H1 (cell line): ENCODE measurements at regions not wholly inside any gene's neighbourhood (a gene's known extent, or its start where the extent isn't known, plus 50 kb on each side); places are given as distances from the start of the nearest gene placed in this dataset.

Experiments
- CTCF ChIA-PET: fragments of 300-600 bp; sonication (Branson Sonifier 250); formaldehyde crosslinking; loops from one replicate; lab custom pipeline; 2021; ENCODE audit not compliant: partially characterized antibody; lab: Charles Lee
- POLR2A ChIA-PET: fragments of 300-600 bp; sonication (Branson Sonifier 250); formaldehyde crosslinking; loops from one replicate; lab custom pipeline; 2021; ENCODE audit warnings: inconsistent platforms; ENCODE audit not compliant: partially characterized antibody; lab: Charles Lee
- DNase-seq, 2 experiments: peaks; one replicate each; pipeline versions ENCODE4 v3.0.0 to v3.0.0-alpha.2; 2010 to 2022; ENCODE audit warnings: low spot score in 2 of 2, low read depth in 1 of 2, mixed read lengths in 1 of 2
- FAIRE-seq: peaks from 2 replicates; lab custom pipeline; 2011; peaks lifted over from hg19 to GRCh38; lab: Jason Lieb, UNC
- H2AFZ ChIP-seq: 2 replicates; pipeline ENCODE4 v1.8.1; 2012; ENCODE audit warnings: low read length, inconsistent platforms
- H2AK5ac ChIP-seq: 2 replicates; pipeline ENCODE4 v1.6.1; 2013; ENCODE audit warnings: low read depth, low read length
- H2BK120ac ChIP-seq: replicated peaks from 2 replicates; pipeline ENCODE3; 2013; ENCODE audit warnings: low read depth, low read length, inconsistent platforms
- H2BK12ac ChIP-seq: 2 replicates; pipeline ENCODE4 v1.6.1; 2013; ENCODE audit warnings: low read depth, low read length
- H2BK15ac ChIP-seq: 2 replicates; pipeline ENCODE4 v1.6.1; 2013; ENCODE audit warnings: low read length
- H2BK20ac ChIP-seq: 2 replicates; pipeline ENCODE4 v1.6.1; 2013; ENCODE audit warnings: low read length
- H2BK5ac ChIP-seq: 2 replicates; pipeline ENCODE4 v1.6.1; 2013; ENCODE audit warnings: low read depth, low read length
- H3K14ac ChIP-seq: 2 replicates; pipeline ENCODE4 v1.6.1; 2013; ENCODE audit warnings: inconsistent platforms; ENCODE audit not compliant: insufficient read length
- H3K18ac ChIP-seq: 2 replicates; pipeline ENCODE4 v1.6.1; 2013; ENCODE audit warnings: low read length; ENCODE audit errors: extremely low read depth
- H3K23ac ChIP-seq: 2 replicates; pipeline ENCODE4 v1.6.1; 2013; ENCODE audit warnings: inconsistent platforms; ENCODE audit not compliant: insufficient read length
- H3K23me2 ChIP-seq: 2 replicates; pipeline ENCODE4 v1.6.1; 2013; ENCODE audit warnings: low read depth, low read length
- H3K27ac ChIP-seq: 2 replicates; pipeline ENCODE4 v1.6.1; 2011; ENCODE audit warnings: low read depth, low read length, inconsistent platforms
- H3K27me3 ChIP-seq, 4 experiments: replicated peaks in 1 of 4; 1 replicate in 1 of 4; 2 replicates in 3 of 4; pipeline versions ENCODE4 v1.6.1 to v1.8.1; 2011 to 2013; ENCODE audit warnings: low read length in 3 of 4, mild to moderate bottlenecking in 3 of 4, inconsistent platforms in 2 of 4, mixed read lengths in 2 of 4, moderate library complexity in 1 of 4; ENCODE audit not compliant: control insufficient read depth in 3 of 4, insufficient read depth in 3 of 4; ENCODE audit errors: extremely low read depth in 1 of 4
- H3K36me3 ChIP-seq, 4 experiments: 2 replicates each; pipeline versions ENCODE4 v1.6.1 to v1.8.1; 2011 to 2013; ENCODE audit warnings: mild to moderate bottlenecking in 4 of 4, low read length in 3 of 4, moderate library complexity in 2 of 4, control low read depth in 1 of 4, inconsistent platforms in 1 of 4; ENCODE audit not compliant: insufficient read depth in 4 of 4, control insufficient read depth in 2 of 4
- H3K4ac ChIP-seq: replicated peaks from 2 replicates; pipeline ENCODE3; 2013; ENCODE audit warnings: low read length, low read depth, mixed read lengths, inconsistent platforms; ENCODE audit not compliant: insufficient read length
- H3K4me1 ChIP-seq, 4 experiments: replicated peaks in 1 of 4; 1 replicate in 1 of 4; 2 replicates in 3 of 4; pipeline versions ENCODE4 v1.6.1 to v1.8.1; 2011 to 2013; ENCODE audit warnings: low read length in 3 of 4, inconsistent platforms in 2 of 4, mixed read lengths in 1 of 4; ENCODE audit not compliant: insufficient read depth in 4 of 4, control insufficient read depth in 3 of 4
- H3K4me2 ChIP-seq, 2 experiments: 2 replicates each; pipeline versions ENCODE4 v1.6.1 to v1.8.1; 2011 to 2013; ENCODE audit warnings: low read depth in 2 of 2, low read length in 2 of 2, control low read depth in 1 of 2, inconsistent platforms in 1 of 2, mild to moderate bottlenecking in 1 of 2; ENCODE audit not compliant: insufficient read depth in 1 of 2
- H3K4me3 ChIP-seq, 4 experiments: fragments of 200-600, 300-600 bp in 1 of 4; sonication (generic), shearing (Covaris generic), sonication (Bioruptor Twin) in 1 of 4; 2 replicates each; pipeline versions ENCODE4 v1.5.1 to v1.8.1; 2011 to 2016; ENCODE audit warnings: low read length in 4 of 4, low read depth in 3 of 4, control low read depth in 2 of 4, inconsistent platforms in 2 of 4, mild to moderate bottlenecking in 2 of 4, mixed read lengths in 1 of 4, moderate library complexity in 1 of 4; ENCODE audit not compliant: insufficient read depth in 2 of 4; ENCODE audit errors: extremely low read depth in 1 of 4
- H3K56ac ChIP-seq: replicated peaks from 2 replicates; pipeline ENCODE3; 2013; ENCODE audit warnings: low read depth, mild to moderate bottlenecking, mixed read lengths, low read length, inconsistent platforms; ENCODE audit not compliant: insufficient read length
- H3K79me1 ChIP-seq: 2 replicates; pipeline ENCODE4 v1.6.1; 2013; ENCODE audit warnings: low read depth, low read length, control low read depth
- H3K79me2 ChIP-seq, 2 experiments: 2 replicates each; pipeline versions ENCODE4 v1.6.1 to v1.8.1; 2012 to 2013; ENCODE audit warnings: low read length in 2 of 2, mild to moderate bottlenecking in 2 of 2, inconsistent platforms in 1 of 2; ENCODE audit not compliant: insufficient read depth in 2 of 2, control insufficient read depth in 1 of 2
- H3K9ac ChIP-seq, 4 experiments: replicated peaks in 1 of 4; 1 replicate in 1 of 4; 2 replicates in 3 of 4; pipeline versions ENCODE4 v1.6.1 to v1.8.1; 2011 to 2013; ENCODE audit warnings: low read depth in 3 of 4, low read length in 3 of 4, control low read depth in 2 of 4, mild to moderate bottlenecking in 2 of 4, moderate library complexity in 2 of 4, inconsistent platforms in 1 of 4; ENCODE audit errors: extremely low read depth in 1 of 4
- H3K9me3 ChIP-seq, 2 experiments: 2 replicates each; pipeline versions ENCODE4 v1.6.1 to v1.8.1; 2012 to 2013; ENCODE audit warnings: mild to moderate bottlenecking in 2 of 2, moderate library complexity in 2 of 2, control low read depth in 1 of 2, inconsistent platforms in 1 of 2, low read depth in 1 of 2, low read length in 1 of 2, mixed read lengths in 1 of 2; ENCODE audit not compliant: insufficient read depth in 2 of 2
- H4K20me1 ChIP-seq, 2 experiments: replicated peaks in 1 of 2; 2 replicates each; pipeline versions ENCODE3 to v1.8.1; 2011 to 2013; ENCODE audit warnings: inconsistent platforms in 2 of 2, low read length in 2 of 2, mild to moderate bottlenecking in 1 of 2; ENCODE audit not compliant: insufficient read depth in 2 of 2, control insufficient read depth in 1 of 2
- H4K5ac ChIP-seq: 2 replicates; pipeline ENCODE4 v1.6.1; 2013; ENCODE audit warnings: low read length, low read depth, mixed read lengths, inconsistent platforms; ENCODE audit not compliant: insufficient read length
- H4K8ac ChIP-seq: 2 replicates; pipeline ENCODE4 v1.8.0; 2013; ENCODE audit warnings: mild to moderate bottlenecking, moderate library complexity, low read length, inconsistent platforms; ENCODE audit not compliant: insufficient read depth; ENCODE audit errors: extremely low read depth
- H4K91ac ChIP-seq: replicated peaks from 2 replicates; pipeline ENCODE3; 2013; ENCODE audit warnings: low read length, mixed read lengths, inconsistent platforms; ENCODE audit not compliant: insufficient read length
- CHD1 ChIP-seq: IDR thresholded peaks from 2 replicates; pipeline ENCODE4 v1.6.1; 2012; ENCODE audit warnings: low read depth, low read length, improper control_type of control experiment
- E2F6 ChIP-seq: IDR thresholded peaks from 2 replicates; pipeline ENCODE4 v1.6.1; 2012; ENCODE audit warnings: inconsistent platforms
- EZH2 ChIP-seq: fragments of 200-600 bp; sonication (generic); IDR thresholded peaks from 2 replicates; pipeline ENCODE4 v1.7.1; 2012; ENCODE audit warnings: low read depth, mild to moderate bottlenecking, moderate library complexity, low read length, inconsistent platforms; ENCODE audit not compliant: severe bottlenecking
- KDM4A ChIP-seq: IDR thresholded peaks from one replicate; pipeline ENCODE4 v1.7.1; 2012; ENCODE audit warnings: low read depth, mild to moderate bottlenecking, moderate library complexity, low read length, inconsistent platforms; ENCODE audit not compliant: severe bottlenecking
- KDM5A ChIP-seq: fragments of 200-600 bp; IDR thresholded peaks from 2 replicates; pipeline ENCODE4 v1.7.1; 2012; ENCODE audit warnings: mild to moderate bottlenecking, low read length, inconsistent platforms, mixed read lengths
- POLR2A ChIP-seq, 2 experiments: IDR thresholded peaks; 1 replicate in 1 of 2; 2 replicates in 1 of 2; pipeline ENCODE4 v1.6.1; 2011; ENCODE audit warnings: low read depth in 2 of 2, low read length in 2 of 2, mild to moderate bottlenecking in 2 of 2; ENCODE audit errors: control extremely low read depth in 1 of 2
- WGBS, 2 experiments: shearing (Covaris generic) in 1 of 2; methylation state at CpG; one replicate each; pipeline versions ENCODE4 v1.1.6 to v1.1.7; 2013 to 2015; ENCODE audit warnings: low lambda C conversion rate in 2 of 2, mixed read lengths in 2 of 2, inconsistent platforms in 1 of 2, low coverage in 1 of 2, missing lambda C conversion rate in 1 of 2; ENCODE audit not compliant: insufficient replicate concordance in 2 of 2, insufficient coverage in 1 of 2, insufficient read length in 1 of 2; ENCODE audit errors: extremely low coverage in 1 of 2, missing lambda C conversion rate in 1 of 2; 5-methylcytosine and 5-hydroxymethylcytosine counted together

DNA sequence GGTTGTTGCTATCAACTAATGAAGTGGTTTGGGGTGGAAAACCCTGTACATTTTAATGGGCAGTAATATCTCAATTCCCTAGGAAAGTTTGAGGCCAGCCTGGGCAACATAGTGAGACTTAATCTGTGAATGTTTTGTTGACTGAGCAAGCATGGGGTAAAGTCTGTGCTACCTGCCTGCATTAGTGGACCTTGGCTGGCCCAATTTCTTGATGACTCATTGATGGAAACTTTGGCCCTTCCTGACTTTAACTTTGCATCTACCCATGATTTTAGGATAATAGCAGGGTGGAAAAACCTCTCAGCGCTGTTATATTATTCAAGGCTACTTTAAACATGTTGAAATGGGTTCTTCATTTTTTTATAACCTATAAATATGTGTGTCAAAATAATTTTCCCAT is 389.4 kb upstream of the RORB start:
- Histone ChIP-seq H3K79me1 (no peaks in the 10 kb centered on the region), H3K79me2 (no peaks in the 10 kb centered on the region), H3K56ac (no peak overlapping the region), H3K9me3 (peaks cover 36 to 40% of the 10 kb centered on the region in 2 experiments), H3K9ac (no peak overlapping the region), H3K27ac (no peak overlapping the region), H3K4me3 (no peak overlapping the region), H3K4ac (no peak overlapping the region), H4K91ac (no peak overlapping the region), H2BK120ac (no peak overlapping the region), H2BK20ac (no peak overlapping the region), H3K36me3 (no peaks in the 10 kb centered on the region; a peak in 1 of 8 replicates), H3K14ac (no peak overlapping the region), H3K23ac (no peak overlapping the region), H2AFZ (no peak overlapping the region), H2BK15ac (no peak overlapping the region), H4K20me1 (peaks cover 0 to 2% of the 10 kb centered on the region in 2 experiments), H3K4me1 (no peaks in the 10 kb centered on the region), H2BK5ac (no peak overlapping the region), H3K4me2 (no peak overlapping the region), H3K18ac (no peak overlapping the region), H2BK12ac (no peak overlapping the region), H3K23me2 (no peaks in the 10 kb centered on the region), H2AK5ac (no peak overlapping the region), H3K27me3 (no peaks in the 10 kb centered on the region; a peak in 1 of 7 replicates), H4K5ac (no peak overlapping the region), H4K8ac (no peak overlapping the region)
- no peak for DNase-seq
- POLR2A ChIA-PET = interaction anchor here (0.6 to 2.4 kb wide), 5 partner anchors 12 to 18 kb away, joined by 3 to 8 read pairs (median 3); no protein-coding TSS in a partner anchor
- FAIRE-seq = peak; percentile 13
- CTCF ChIA-PET = interaction anchor here (1.1 kb wide), 1 partner anchor 11 kb away, joined by 3 read pairs; no protein-coding TSS in a partner anchor
- WGBS, 2 experiments = 82% methylated on average over 1 of the region's 1 CpG; no CpG with 5 or more reads in 1 of the 2 experiments
- no peak for TF ChIP-seq E2F6
- no peak for TF ChIP-seq CHD1
- peak in 1 of 2 experiments; percentile 29; a peak in 1 of 3 replicates for TF ChIP-seq POLR2A (IDR thresholded peaks at IDR 0.05; ENCODE audit: control extremely low read depth in 1 of 2, low read depth in 2 of 2, low read length in 2 of 2)
- TF ChIP-seq EZH2 = no peak
- TF ChIP-seq KDM4A = no peak
- no peak for TF ChIP-seq KDM5A
